GM23338 (cell line): ENCODE measurements at regions not wholly inside any gene's neighbourhood (a gene's known extent, or its start where the extent isn't known, plus 50 kb on each side); places are given as distances from the start of the nearest gene placed in this dataset.

Experiments used
- ATAC-seq: fragments of 200-7000 bp; cut with Tn5 transposase; 3 replicates; pipeline ENCODE4 v1.9.1; 2020
- DNase-seq: peaks from one replicate; pipeline ENCODE4 v3.0.0-alpha.2; 2015; ENCODE audit warnings: low spot score
- H2AFZ ChIP-seq: fragments of 200-600 bp; sonication (generic); 2 replicates; pipeline ENCODE4 v1.8.0; 2016; ENCODE audit warnings: antibody characterized with exemption, mild to moderate bottlenecking, moderate library complexity
- H3F3A ChIP-seq: fragments of 200-600 bp; sonication (generic); replicated peaks from 2 replicates; pipeline ENCODE4 v1.8.0; 2017; ENCODE audit warnings: antibody characterized with exemption, mixed run types, low read depth
- H3K27ac ChIP-seq: fragments of 200-600 bp; sonication (generic); 2 replicates; pipeline ENCODE4 v1.6.1; 2016; ENCODE audit warnings: low read depth
- H3K27me3 ChIP-seq: fragments of 200-600 bp; sonication (generic); 2 replicates; pipeline ENCODE4 v1.8.0; 2016; ENCODE audit warnings: mild to moderate bottlenecking, mixed run types, moderate library complexity; ENCODE audit not compliant: insufficient read depth
- H3K36me3 ChIP-seq: fragments of 200-600 bp; sonication (generic); 2 replicates; pipeline ENCODE4 v1.8.0; 2016; ENCODE audit warnings: mild to moderate bottlenecking; ENCODE audit not compliant: insufficient read depth
- H3K4me1 ChIP-seq: fragments of 200-600 bp; sonication (generic); 2 replicates; pipeline ENCODE4 v1.8.0; 2016; ENCODE audit warnings: mild to moderate bottlenecking, moderate library complexity; ENCODE audit not compliant: insufficient read depth
- H3K4me2 ChIP-seq: fragments of 200-600 bp; sonication (generic); 2 replicates; pipeline ENCODE4 v1.7.1; 2017; ENCODE audit warnings: mixed run types
- H3K4me3 ChIP-seq: fragments of 200-600 bp; sonication (generic); 2 replicates; pipeline ENCODE4 v1.6.1; 2016; ENCODE audit warnings: mixed run types
- H3K79me2 ChIP-seq: fragments of 200-600 bp; sonication (generic); replicated peaks from 2 replicates; pipeline ENCODE4 v1.8.0; 2017; ENCODE audit warnings: mild to moderate bottlenecking; ENCODE audit not compliant: insufficient read depth
- H3K9me2 ChIP-seq: fragments of 200-600 bp; sonication (generic); 2 replicates; pipeline ENCODE4 v1.8.0; 2017; ENCODE audit not compliant: insufficient read depth
- H4K20me1 ChIP-seq: fragments of 200-600 bp; sonication (generic); replicated peaks from 2 replicates; pipeline ENCODE4 v1.8.0; 2017; ENCODE audit warnings: mild to moderate bottlenecking; ENCODE audit not compliant: insufficient read depth
- H3K27ac Mint-ChIP-seq: 2 replicates; pipeline ENCODE4 v1.8.0; 2020; ENCODE audit warnings: inconsistent platforms, mild to moderate bottlenecking, moderate library complexity, mixed read lengths
- H3K27me3 Mint-ChIP-seq: 3 replicates; pipeline ENCODE4 v1.8.0; 2022; ENCODE audit warnings: low read depth, mild to moderate bottlenecking, moderate library complexity, mixed read lengths, inconsistent platforms; ENCODE audit not compliant: insufficient read depth, poor library complexity
- H3K36me3 Mint-ChIP-seq: 3 replicates; pipeline ENCODE4 v1.8.0; 2021; ENCODE audit warnings: low read depth, mild to moderate bottlenecking, inconsistent platforms, moderate library complexity, mixed read lengths
- H3K4me1 Mint-ChIP-seq: 3 replicates; pipeline ENCODE4 v1.8.0; 2020; ENCODE audit warnings: mild to moderate bottlenecking, inconsistent platforms, mixed read lengths
- H3K4me3 Mint-ChIP-seq: 3 replicates; pipeline ENCODE4 v1.8.0; 2021; ENCODE audit warnings: moderate library complexity, mild to moderate bottlenecking, inconsistent platforms, mixed read lengths
- H3K9me3 Mint-ChIP-seq: 3 replicates; pipeline ENCODE4 v1.8.0; 2020; ENCODE audit warnings: moderate library complexity, mild to moderate bottlenecking, inconsistent platforms, mixed read lengths
- CREB1 ChIP-seq: fragments of 250-450 bp; sonication (Bioruptor Pico); IDR thresholded peaks from 2 replicates; pipeline ENCODE4 v1.5.0; 2020; ENCODE audit warnings: low read depth, mild to moderate bottlenecking, moderate library complexity
- EZH2 ChIP-seq: fragments of 200-600 bp; sonication (generic); IDR thresholded peaks from one replicate; pipeline ENCODE4 v1.8.0; 2017; ENCODE audit warnings: antibody characterized with exemption, mild to moderate bottlenecking, low read depth; ENCODE audit not compliant: unreplicated experiment
- EZH2phosphoT487 ChIP-seq: fragments of 200-600 bp; sonication (generic); IDR thresholded peaks from one replicate; pipeline ENCODE4 v1.8.1; 2018; ENCODE audit warnings: antibody characterized with exemption; ENCODE audit not compliant: unreplicated experiment
- JUNB ChIP-seq: IDR thresholded peaks from one replicate; pipeline ENCODE4 v1.6.1; 2016; ENCODE audit warnings: antibody characterized with exemption; ENCODE audit not compliant: unreplicated experiment
- NANOG ChIP-seq: IDR thresholded peaks from 2 replicates; pipeline ENCODE4 v1.6.1; 2016; ENCODE audit warnings: antibody characterized with exemption, borderline replicate concordance
- POLR2AphosphoS5 ChIP-seq: IDR thresholded peaks from 2 replicates; pipeline ENCODE4 v1.6.1; 2016; ENCODE audit warnings: antibody characterized with exemption, low read depth
- STAT1 ChIP-seq: IDR thresholded peaks from one replicate; pipeline ENCODE4 v1.6.1; 2016; ENCODE audit warnings: antibody characterized with exemption; ENCODE audit not compliant: unreplicated experiment
- ZNF114 ChIP-seq: fragments of 250-450 bp; sonication (Bioruptor Pico); IDR thresholded peaks from 2 replicates; pipeline ENCODE4 v1.5.0; 2020; ENCODE audit warnings: mild to moderate bottlenecking, moderate library complexity
- ZNF331 ChIP-seq: fragments of 250-450 bp; sonication (Bioruptor Pico); IDR thresholded peaks from 2 replicates; pipeline ENCODE4 v1.5.0; 2020; ENCODE audit warnings: low read depth, mild to moderate bottlenecking, moderate library complexity
- TF ChIP-seq, protein P1 (sequence below): fragments of 250-450 bp; sonication (Bioruptor Pico); IDR thresholded peaks from 2 replicates; pipeline ENCODE4 v1.5.0; 2020; ENCODE audit warnings: mild to moderate bottlenecking, moderate library complexity
- TF ChIP-seq, protein P2 (sequence below): IDR thresholded peaks from 2 replicates; pipeline ENCODE4 v1.6.1; 2016; ENCODE audit warnings: antibody characterized with exemption
- TF ChIP-seq, protein P3 (sequence below), 2 experiments: fragments of 200-600 bp in 1 of 2; sonication (generic) in 1 of 2; conservative IDR thresholded peaks; 2 replicates each; pipeline versions ENCODE4 v1.5.1 to v1.6.1; 2016 to 2017; ENCODE audit warnings: antibody characterized with exemption in 2 of 2, low read depth in 2 of 2, mild to moderate bottlenecking in 2 of 2, moderate library complexity in 1 of 2
- TF ChIP-seq, protein P4 (sequence below): IDR thresholded peaks from one replicate; pipeline ENCODE4 v1.6.1; 2018; ENCODE audit warnings: antibody characterized with exemption; ENCODE audit not compliant: unreplicated experiment

DNA sequence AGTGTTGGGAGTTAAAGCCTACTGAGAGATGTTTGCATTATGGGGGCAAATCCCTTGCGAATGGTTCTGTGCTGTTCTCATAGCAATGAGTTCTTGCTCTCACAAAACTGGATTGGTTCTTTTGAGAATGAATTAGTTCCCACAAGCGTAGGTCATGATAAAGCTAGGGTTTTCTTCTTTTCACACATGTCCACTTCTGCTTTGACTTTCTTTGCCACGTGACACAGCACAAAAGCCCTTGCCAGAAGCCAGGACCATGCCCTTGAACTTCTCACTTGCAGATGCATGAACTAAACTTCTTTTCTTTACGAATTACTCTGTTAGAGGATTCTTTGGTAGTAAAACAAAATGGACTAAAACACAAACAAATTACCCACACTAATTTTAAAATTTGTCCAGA is 922.8 kb downstream of the EPHA7 start:
- DNase-seq: no peak
- H3K4me1 ChIP-seq: no peaks in the 10 kb centered on the region

More for the DNA sequence above, 922.8 kb downstream of the EPHA7 start:
- ATAC-seq: no peak
- Histone ChIP-seq H3K79me2 (no peaks in the 10 kb centered on the region), H3K9me2 (no peaks in the 10 kb centered on the region), H3K36me3 (no peaks in the 10 kb centered on the region), H3K27me3 (no peaks in the 10 kb centered on the region), H3F3A (no peaks in the 10 kb centered on the region), H2AFZ (no peak overlapping the region), H3K27ac (no peak overlapping the region), H3K4me2 (no peak overlapping the region), H4K20me1 (no peaks in the 10 kb centered on the region), H3K4me3 (no peak overlapping the region)
- no peak overlapping the region for H3K4me3 Mint-ChIP-seq
- H3K4me1 Mint-ChIP-seq: peaks cover 3% of the 10 kb centered on the region; the same call in 2 of the 3 replicates
- H3K27me3 Mint-ChIP-seq: no peaks in the 10 kb centered on the region
- no peaks in the 10 kb centered on the region for H3K9me3 Mint-ChIP-seq
- H3K27ac Mint-ChIP-seq: no peak overlapping the region
- H3K36me3 Mint-ChIP-seq: no peaks in the 10 kb centered on the region
- TF ChIP-seq ZNF114 (no peak), STAT1 (no peak), ZNF331 (CRISPR knock-in tag) (no peak), EZH2phosphoT487 (no peak), JUNB (no peak), NANOG (no peak), EZH2 (no peak), CREB1 (CRISPR knock-in tag) (no peak), POLR2AphosphoS5 (no peak)
- TF ChIP-seq, protein P1, sequence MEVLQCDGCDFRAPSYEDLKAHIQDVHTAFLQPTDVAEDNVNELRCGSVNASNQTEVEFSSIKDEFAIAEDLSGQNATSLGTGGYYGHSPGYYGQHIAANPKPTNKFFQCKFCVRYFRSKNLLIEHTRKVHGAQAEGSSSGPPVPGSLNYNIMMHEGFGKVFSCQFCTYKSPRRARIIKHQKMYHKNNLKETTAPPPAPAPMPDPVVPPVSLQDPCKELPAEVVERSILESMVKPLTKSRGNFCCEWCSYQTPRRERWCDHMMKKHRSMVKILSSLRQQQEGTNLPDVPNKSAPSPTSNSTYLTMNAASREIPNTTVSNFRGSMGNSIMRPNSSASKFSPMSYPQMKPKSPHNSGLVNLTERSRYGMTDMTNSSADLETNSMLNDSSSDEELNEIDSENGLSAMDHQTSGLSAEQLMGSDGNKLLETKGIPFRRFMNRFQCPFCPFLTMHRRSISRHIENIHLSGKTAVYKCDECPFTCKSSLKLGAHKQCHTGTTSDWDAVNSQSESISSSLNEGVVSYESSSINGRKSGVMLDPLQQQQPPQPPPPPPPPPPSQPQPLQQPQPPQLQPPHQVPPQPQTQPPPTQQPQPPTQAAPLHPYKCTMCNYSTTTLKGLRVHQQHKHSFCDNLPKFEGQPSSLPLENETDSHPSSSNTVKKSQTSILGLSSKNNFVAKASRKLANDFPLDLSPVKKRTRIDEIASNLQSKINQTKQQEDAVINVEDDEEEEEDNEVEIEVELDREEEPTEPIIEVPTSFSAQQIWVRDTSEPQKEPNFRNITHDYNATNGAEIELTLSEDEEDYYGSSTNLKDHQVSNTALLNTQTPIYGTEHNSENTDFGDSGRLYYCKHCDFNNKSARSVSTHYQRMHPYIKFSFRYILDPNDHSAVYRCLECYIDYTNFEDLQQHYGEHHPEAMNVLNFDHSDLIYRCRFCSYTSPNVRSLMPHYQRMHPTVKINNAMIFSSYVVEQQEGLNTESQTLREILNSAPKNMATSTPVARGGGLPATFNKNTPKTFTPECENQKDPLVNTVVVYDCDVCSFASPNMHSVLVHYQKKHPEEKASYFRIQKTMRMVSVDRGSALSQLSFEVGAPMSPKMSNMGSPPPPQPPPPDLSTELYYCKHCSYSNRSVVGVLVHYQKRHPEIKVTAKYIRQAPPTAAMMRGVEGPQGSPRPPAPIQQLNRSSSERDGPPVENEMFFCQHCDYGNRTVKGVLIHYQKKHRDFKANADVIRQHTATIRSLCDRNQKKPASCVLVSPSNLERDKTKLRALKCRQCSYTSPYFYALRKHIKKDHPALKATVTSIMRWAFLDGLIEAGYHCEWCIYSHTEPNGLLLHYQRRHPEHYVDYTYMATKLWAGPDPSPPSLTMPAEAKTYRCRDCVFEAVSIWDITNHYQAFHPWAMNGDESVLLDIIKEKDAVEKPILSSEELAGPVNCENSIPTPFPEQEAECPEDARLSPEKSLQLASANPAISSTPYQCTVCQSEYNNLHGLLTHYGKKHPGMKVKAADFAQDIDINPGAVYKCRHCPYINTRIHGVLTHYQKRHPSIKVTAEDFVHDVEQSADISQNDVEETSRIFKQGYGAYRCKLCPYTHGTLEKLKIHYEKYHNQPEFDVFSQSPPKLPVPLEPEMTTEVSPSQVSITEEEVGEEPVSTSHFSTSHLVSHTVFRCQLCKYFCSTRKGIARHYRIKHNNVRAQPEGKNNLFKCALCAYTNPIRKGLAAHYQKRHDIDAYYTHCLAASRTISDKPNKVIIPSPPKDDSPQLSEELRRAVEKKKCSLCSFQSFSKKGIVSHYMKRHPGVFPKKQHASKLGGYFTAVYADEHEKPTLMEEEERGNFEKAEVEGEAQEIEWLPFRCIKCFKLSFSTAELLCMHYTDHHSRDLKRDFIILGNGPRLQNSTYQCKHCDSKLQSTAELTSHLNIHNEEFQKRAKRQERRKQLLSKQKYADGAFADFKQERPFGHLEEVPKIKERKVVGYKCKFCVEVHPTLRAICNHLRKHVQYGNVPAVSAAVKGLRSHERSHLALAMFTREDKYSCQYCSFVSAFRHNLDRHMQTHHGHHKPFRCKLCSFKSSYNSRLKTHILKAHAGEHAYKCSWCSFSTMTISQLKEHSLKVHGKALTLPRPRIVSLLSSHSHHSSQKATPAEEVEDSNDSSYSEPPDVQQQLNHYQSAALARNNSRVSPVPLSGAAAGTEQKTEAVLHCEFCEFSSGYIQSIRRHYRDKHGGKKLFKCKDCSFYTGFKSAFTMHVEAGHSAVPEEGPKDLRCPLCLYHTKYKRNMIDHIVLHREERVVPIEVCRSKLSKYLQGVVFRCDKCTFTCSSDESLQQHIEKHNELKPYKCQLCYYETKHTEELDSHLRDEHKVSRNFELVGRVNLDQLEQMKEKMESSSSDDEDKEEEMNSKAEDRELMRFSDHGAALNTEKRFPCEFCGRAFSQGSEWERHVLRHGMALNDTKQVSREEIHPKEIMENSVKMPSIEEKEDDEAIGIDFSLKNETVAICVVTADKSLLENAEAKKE: no peak
- TF ChIP-seq, protein P2, sequence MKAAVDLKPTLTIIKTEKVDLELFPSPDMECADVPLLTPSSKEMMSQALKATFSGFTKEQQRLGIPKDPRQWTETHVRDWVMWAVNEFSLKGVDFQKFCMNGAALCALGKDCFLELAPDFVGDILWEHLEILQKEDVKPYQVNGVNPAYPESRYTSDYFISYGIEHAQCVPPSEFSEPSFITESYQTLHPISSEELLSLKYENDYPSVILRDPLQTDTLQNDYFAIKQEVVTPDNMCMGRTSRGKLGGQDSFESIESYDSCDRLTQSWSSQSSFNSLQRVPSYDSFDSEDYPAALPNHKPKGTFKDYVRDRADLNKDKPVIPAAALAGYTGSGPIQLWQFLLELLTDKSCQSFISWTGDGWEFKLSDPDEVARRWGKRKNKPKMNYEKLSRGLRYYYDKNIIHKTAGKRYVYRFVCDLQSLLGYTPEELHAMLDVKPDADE: no peak
- TF ChIP-seq, protein P3, sequence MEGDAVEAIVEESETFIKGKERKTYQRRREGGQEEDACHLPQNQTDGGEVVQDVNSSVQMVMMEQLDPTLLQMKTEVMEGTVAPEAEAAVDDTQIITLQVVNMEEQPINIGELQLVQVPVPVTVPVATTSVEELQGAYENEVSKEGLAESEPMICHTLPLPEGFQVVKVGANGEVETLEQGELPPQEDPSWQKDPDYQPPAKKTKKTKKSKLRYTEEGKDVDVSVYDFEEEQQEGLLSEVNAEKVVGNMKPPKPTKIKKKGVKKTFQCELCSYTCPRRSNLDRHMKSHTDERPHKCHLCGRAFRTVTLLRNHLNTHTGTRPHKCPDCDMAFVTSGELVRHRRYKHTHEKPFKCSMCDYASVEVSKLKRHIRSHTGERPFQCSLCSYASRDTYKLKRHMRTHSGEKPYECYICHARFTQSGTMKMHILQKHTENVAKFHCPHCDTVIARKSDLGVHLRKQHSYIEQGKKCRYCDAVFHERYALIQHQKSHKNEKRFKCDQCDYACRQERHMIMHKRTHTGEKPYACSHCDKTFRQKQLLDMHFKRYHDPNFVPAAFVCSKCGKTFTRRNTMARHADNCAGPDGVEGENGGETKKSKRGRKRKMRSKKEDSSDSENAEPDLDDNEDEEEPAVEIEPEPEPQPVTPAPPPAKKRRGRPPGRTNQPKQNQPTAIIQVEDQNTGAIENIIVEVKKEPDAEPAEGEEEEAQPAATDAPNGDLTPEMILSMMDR (conservative IDR thresholded peaks at IDR 0.05; ENCODE audit: low read depth in 2 of 2): no peak
- TF ChIP-seq, protein P4, sequence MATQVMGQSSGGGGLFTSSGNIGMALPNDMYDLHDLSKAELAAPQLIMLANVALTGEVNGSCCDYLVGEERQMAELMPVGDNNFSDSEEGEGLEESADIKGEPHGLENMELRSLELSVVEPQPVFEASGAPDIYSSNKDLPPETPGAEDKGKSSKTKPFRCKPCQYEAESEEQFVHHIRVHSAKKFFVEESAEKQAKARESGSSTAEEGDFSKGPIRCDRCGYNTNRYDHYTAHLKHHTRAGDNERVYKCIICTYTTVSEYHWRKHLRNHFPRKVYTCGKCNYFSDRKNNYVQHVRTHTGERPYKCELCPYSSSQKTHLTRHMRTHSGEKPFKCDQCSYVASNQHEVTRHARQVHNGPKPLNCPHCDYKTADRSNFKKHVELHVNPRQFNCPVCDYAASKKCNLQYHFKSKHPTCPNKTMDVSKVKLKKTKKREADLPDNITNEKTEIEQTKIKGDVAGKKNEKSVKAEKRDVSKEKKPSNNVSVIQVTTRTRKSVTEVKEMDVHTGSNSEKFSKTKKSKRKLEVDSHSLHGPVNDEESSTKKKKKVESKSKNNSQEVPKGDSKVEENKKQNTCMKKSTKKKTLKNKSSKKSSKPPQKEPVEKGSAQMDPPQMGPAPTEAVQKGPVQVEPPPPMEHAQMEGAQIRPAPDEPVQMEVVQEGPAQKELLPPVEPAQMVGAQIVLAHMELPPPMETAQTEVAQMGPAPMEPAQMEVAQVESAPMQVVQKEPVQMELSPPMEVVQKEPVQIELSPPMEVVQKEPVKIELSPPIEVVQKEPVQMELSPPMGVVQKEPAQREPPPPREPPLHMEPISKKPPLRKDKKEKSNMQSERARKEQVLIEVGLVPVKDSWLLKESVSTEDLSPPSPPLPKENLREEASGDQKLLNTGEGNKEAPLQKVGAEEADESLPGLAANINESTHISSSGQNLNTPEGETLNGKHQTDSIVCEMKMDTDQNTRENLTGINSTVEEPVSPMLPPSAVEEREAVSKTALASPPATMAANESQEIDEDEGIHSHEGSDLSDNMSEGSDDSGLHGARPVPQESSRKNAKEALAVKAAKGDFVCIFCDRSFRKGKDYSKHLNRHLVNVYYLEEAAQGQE: no peak
